DND-41 (cell line): ENCODE measurements at regions not wholly inside any gene's neighbourhood (a gene's known extent, or its start where the extent isn't known, plus 50 kb on each side); places are given as distances from the start of the nearest gene placed in this dataset.
"Not testable (repeated sequence)": the region's sequence is repeated elsewhere in the genome, so short reads cannot be mapped to it uniquely, and the experiment has no call there.

ENCODE experiments used
- ATAC-seq: fragments of 200-7000 bp; cut with Tn5 transposase; 3 replicates; pipeline ENCODE4 v1.9.1; 2021; ENCODE audit warnings: low read depth; ENCODE audit not compliant: insufficient read depth
- DNase-seq: peaks from one replicate; pipeline ENCODE4 v3.0.0-alpha.2; 2020
- H2AFZ ChIP-seq: 2 replicates; pipeline ENCODE4 v1.6.0; 2012; ENCODE audit warnings: low read depth, low read length
- H3K27ac ChIP-seq: 2 replicates; pipeline ENCODE4 v1.5.1; 2012; ENCODE audit warnings: low read length, inconsistent platforms
- H3K27me3 ChIP-seq: fragments of 200-600 bp; sonication (generic); 2 replicates; pipeline ENCODE4 v1.6.0; 2012; ENCODE audit warnings: low read length, mild to moderate bottlenecking, inconsistent platforms; ENCODE audit not compliant: insufficient read depth, poor library complexity
- H3K36me3 ChIP-seq: 2 replicates; pipeline ENCODE4 v1.5.1; 2012; ENCODE audit warnings: low read length, inconsistent platforms; ENCODE audit not compliant: insufficient read depth
- H3K4me1 ChIP-seq: 2 replicates; pipeline ENCODE4 v1.5.1; 2012; ENCODE audit warnings: mild to moderate bottlenecking, low read length; ENCODE audit not compliant: insufficient read depth
- H3K4me2 ChIP-seq: 2 replicates; pipeline ENCODE4 v1.6.0; 2012; ENCODE audit warnings: mild to moderate bottlenecking, moderate library complexity, low read length, inconsistent platforms; ENCODE audit not compliant: insufficient read depth
- H3K4me3 ChIP-seq, 2 experiments: fragments of 200-600 bp in 1 of 2; shearing (Covaris generic) in 1 of 2; 2 replicates each; pipeline ENCODE4 v1.5.1; 2012 to 2016; ENCODE audit warnings: inconsistent platforms in 2 of 2, low read length in 2 of 2, mild to moderate bottlenecking in 2 of 2, low read depth in 1 of 2, moderate library complexity in 1 of 2
- H3K79me2 ChIP-seq: 2 replicates; pipeline ENCODE4 v1.6.0; 2012; ENCODE audit warnings: low read length, inconsistent platforms; ENCODE audit not compliant: insufficient read depth
- H3K9ac ChIP-seq: 2 replicates; pipeline ENCODE4 v1.6.0; 2012; ENCODE audit warnings: low read depth, mild to moderate bottlenecking, inconsistent platforms, low read length, moderate library complexity
- H3K9me3 ChIP-seq: 2 replicates; pipeline ENCODE4 v1.5.1; 2012; ENCODE audit warnings: low read length, moderate library complexity, mild to moderate bottlenecking, inconsistent platforms; ENCODE audit not compliant: insufficient read depth, severe bottlenecking
- H4K20me1 ChIP-seq: 2 replicates; pipeline ENCODE4 v1.6.0; 2012; ENCODE audit warnings: low read length; ENCODE audit not compliant: insufficient read depth
- EZH2 ChIP-seq: IDR thresholded peaks from 3 replicates; pipeline ENCODE4 v1.6.1; 2012; ENCODE audit warnings: borderline replicate concordance, low read depth, mild to moderate bottlenecking, moderate library complexity, low read length, inconsistent platforms; ENCODE audit not compliant: severe bottlenecking
- TF ChIP-seq, protein P1 (sequence below): IDR thresholded peaks from 2 replicates; pipeline ENCODE4 v1.5.1; 2012; ENCODE audit warnings: borderline replicate concordance, low read length, moderate library complexity, mild to moderate bottlenecking; ENCODE audit not compliant: poor library complexity, severe bottlenecking; ENCODE audit errors: extremely low read depth

DNA sequence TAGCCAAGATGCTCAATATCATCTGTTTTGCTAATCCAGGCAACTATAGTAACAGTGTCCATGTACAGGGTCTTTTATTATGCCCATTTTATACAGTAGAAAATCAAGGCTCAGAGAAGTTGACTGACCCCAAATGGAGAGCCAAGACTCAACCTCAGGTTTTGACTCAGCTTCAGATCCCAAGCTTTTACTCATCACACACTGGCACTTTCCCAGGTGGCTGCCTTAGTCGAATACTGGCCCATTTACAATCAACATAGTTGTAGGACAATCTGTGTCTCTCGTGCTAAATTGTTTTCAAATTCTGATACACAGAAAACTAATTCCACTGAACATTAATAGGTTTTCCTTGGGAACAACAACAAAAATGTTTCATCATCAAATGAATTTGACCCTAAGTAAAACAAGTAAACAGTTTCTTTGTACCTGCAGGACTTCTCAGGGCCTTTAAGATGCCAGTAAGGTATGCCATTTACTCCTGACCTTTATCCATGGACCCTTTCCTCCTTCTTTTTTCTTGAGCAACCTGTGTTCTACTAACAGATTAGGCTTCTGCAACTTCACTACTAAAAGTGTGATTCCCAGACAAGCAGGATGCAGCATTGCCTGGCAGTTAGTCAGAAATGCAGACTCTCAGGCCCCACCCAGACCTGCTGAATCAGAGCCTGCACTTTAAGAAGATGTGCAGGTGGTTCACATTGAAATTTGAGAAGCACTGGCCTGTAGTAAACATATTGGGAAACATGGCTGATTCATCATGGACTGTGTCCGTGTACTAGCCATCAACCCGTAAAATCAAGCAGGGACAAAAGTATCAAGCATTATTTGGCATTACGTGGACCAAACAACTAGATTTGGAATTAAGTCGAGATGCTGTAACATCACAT, 128.8 kb downstream of the RRAGC start:
- Histone ChIP-seq H3K4me1 (no peaks in the 10 kb centered on the region), H3K27ac (no peak overlapping the region), H3K27me3 (peaks cover 21% of the 10 kb centered on the region), H3K4me3 (no peak overlapping the region), H2AFZ (no peak overlapping the region), H3K79me2 (no peaks in the 10 kb centered on the region), H3K36me3 (no peaks in the 10 kb centered on the region), H4K20me1 (no peaks in the 10 kb centered on the region), H3K9me3 (no peaks in the 10 kb centered on the region), H3K4me2 (no peak overlapping the region), H3K9ac (no peak overlapping the region)
- TF ChIP-seq, protein P1, sequence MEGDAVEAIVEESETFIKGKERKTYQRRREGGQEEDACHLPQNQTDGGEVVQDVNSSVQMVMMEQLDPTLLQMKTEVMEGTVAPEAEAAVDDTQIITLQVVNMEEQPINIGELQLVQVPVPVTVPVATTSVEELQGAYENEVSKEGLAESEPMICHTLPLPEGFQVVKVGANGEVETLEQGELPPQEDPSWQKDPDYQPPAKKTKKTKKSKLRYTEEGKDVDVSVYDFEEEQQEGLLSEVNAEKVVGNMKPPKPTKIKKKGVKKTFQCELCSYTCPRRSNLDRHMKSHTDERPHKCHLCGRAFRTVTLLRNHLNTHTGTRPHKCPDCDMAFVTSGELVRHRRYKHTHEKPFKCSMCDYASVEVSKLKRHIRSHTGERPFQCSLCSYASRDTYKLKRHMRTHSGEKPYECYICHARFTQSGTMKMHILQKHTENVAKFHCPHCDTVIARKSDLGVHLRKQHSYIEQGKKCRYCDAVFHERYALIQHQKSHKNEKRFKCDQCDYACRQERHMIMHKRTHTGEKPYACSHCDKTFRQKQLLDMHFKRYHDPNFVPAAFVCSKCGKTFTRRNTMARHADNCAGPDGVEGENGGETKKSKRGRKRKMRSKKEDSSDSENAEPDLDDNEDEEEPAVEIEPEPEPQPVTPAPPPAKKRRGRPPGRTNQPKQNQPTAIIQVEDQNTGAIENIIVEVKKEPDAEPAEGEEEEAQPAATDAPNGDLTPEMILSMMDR, result no peak
- TF ChIP-seq EZH2, result no peak
- DNase-seq (no peak), ATAC-seq (no peak)

DNA sequence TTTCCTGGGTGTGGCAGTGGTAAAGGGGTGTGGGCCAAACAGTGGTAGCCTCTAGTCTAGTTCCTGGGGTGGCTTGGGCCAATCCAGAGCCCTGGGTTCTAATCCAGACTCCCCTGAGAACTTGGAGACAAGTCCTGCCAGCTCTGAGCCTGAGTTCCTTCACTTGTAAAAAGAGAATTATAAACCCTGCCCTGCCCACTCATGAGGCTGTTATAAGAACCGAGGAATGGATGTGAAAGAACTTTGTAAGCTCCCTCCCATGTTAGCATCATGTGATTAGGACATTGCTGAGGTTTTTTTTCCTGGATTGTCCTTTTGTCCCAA, 131.0 kb downstream of the RRAGC start:
- TF ChIP-seq, protein P1, result no peak
- no peak for TF ChIP-seq EZH2
- Histone ChIP-seq H3K36me3 (no peaks in the 10 kb centered on the region), H3K9ac (no peak overlapping the region), H2AFZ (no peak overlapping the region), H3K9me3 (no peaks in the 10 kb centered on the region), H3K4me2 (no peak overlapping the region), H3K79me2 (no peaks in the 10 kb centered on the region), H3K27me3 (peaks cover 25% of the 10 kb centered on the region), H3K27ac (no peak overlapping the region), H3K4me1 (no peaks in the 10 kb centered on the region), H4K20me1 (no peaks in the 10 kb centered on the region), H3K4me3 (no peak overlapping the region)
- DNase-seq, result no peak
- no peak for ATAC-seq

DNA sequence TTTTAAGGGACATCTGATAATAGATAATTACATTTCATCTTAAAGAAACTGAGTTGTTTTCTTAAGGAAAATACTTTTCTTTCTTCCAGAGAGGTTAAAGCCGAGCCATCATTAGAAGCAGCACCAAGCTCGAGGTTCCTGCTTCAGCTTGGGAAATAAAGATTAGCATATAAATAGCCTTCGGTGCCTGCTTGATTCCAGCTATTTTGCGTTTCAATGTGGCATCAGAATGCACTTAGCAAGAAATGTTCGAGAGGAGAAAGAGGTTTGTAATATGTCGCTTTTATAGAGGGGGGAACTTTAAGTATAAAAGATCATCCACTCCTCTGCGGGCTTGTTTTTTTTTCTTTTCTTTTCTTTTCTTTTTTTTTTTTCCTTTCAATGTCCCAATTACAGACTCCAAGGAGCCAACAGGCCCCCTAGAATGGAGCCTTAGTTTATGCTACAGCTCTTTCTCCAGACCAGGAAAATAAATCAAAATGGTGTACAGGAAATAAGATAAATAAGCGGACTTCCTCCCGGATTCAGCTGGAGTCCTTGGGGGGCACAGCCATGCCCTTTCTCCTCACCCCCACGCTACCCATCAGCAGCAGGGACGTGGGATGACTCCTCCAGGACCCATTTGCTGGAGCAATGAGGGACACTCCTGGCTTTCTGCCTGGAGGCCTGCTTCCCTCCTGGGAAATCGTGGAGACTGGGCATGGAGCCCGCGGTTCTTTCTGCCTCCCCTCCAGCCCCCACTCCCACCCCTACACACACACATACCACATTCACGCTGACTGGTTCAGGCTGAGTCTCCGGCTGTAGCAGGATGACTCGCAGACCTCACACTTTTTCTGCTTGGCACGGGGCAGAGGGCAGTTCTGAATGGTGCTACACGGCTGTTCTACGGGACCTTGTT, 131.6 kb downstream of the RRAGC start:
- DNase-seq (no peak), ATAC-seq (no peak)
- no peaks in the 10 kb centered on the region for H3K4me1 ChIP-seq
- H3K9me3 ChIP-seq, result no peaks in the 10 kb centered on the region
- no peaks in the 10 kb centered on the region for H3K36me3 ChIP-seq
- H3K27me3 ChIP-seq, result peaks cover 25% of the 10 kb centered on the region
- no peaks in the 10 kb centered on the region for H3K79me2 ChIP-seq
- H3K27ac ChIP-seq, result no peak overlapping the region
- TF ChIP-seq, protein P1, result no peak
- no peaks in the 10 kb centered on the region for H4K20me1 ChIP-seq
- H3K4me2 ChIP-seq, result no peak overlapping the region
- no peak overlapping the region for H3K4me3 ChIP-seq
- no peak overlapping the region for H3K9ac ChIP-seq
- H2AFZ ChIP-seq, result no peak overlapping the region

DNA sequence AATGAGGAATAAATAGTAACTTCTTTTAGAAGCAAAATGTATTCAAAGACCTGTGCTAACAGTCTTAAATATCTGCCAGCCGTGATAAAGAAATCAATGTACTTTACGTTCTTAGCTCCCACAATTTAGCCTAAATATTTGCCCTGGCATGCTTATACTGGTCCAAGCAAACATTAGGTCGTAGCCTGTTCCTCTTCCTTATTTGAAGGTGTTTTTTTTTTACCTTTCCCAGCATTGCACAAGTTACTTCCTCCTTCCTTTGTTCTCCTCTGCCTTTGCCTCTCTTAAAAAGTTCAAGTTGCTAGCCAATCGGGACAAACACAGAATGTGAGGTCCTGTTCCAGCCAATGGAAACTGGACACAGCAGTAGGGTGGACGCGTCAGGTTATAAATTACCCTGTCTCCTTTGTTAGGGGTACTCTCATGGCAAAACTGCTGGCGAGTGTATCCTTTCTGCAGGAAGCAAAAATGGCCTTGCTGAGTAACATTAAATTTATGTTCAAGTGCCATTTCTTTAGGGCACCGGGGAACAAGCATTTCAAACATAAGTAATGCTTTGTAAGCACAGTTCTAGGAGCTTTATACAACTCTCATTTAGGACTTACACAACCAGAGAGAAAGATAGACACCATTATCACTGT, 134.1 kb downstream of the RRAGC start:
- not testable (repeated sequence) for H4K20me1 ChIP-seq, H3K4me3 ChIP-seq, H3K36me3 ChIP-seq, DNase-seq, H2AFZ ChIP-seq, H3K9ac ChIP-seq, ATAC-seq, H3K4me1 ChIP-seq, H3K4me2 ChIP-seq, H3K79me2 ChIP-seq, H3K9me3 ChIP-seq, H3K27ac ChIP-seq
- peaks cover 22% of the 10 kb centered on the region for H3K27me3 ChIP-seq
